Keratinocyte (primary cell): ENCODE measurements at regions not wholly inside any gene's neighbourhood (a gene's known extent, or its start where the extent isn't known, plus 50 kb on each side); places are given as distances from the start of the nearest gene placed in this dataset.

Experiments used
- DNase-seq: peaks from one replicate; pipeline ENCODE4 v3.0.0-alpha.2; 2011; ENCODE audit warnings: low read depth, missing footprints, low spot score
- FAIRE-seq: peaks from 2 replicates; lab custom pipeline; 2011; peaks lifted over from hg19 to GRCh38; lab: Jason Lieb, UNC
- H2AFZ ChIP-seq: 2 replicates; pipeline ENCODE4 v1.6.0; 2012; ENCODE audit warnings: low read length, control low read depth, inconsistent platforms; ENCODE audit not compliant: control insufficient read depth
- H3K27ac ChIP-seq: 2 replicates; pipeline ENCODE4 v1.5.1; 2011; ENCODE audit warnings: low read length; ENCODE audit not compliant: control insufficient read depth, insufficient read depth
- H3K27me3 ChIP-seq: 3 replicates; pipeline ENCODE4 v1.6.0; 2011; ENCODE audit warnings: low read length; ENCODE audit not compliant: control insufficient read depth, insufficient read depth; ENCODE audit errors: extremely low read depth
- H3K36me3 ChIP-seq, 2 experiments: 2 replicates in 1 of 2; 3 replicates in 1 of 2; pipeline ENCODE4 v1.5.1; 2011; ENCODE audit warnings: low read length in 2 of 2, mild to moderate bottlenecking in 1 of 2; ENCODE audit not compliant: control insufficient read depth in 2 of 2, insufficient read depth in 2 of 2; ENCODE audit errors: extremely low read depth in 1 of 2
- H3K4me1 ChIP-seq: 3 replicates; pipeline ENCODE4 v1.5.1; 2011; ENCODE audit warnings: low read length; ENCODE audit not compliant: control insufficient read depth, insufficient read depth; ENCODE audit errors: extremely low read depth
- H3K4me2 ChIP-seq: 3 replicates; pipeline ENCODE4 v1.6.0; 2011; ENCODE audit warnings: low read depth, low read length; ENCODE audit not compliant: control insufficient read depth, insufficient read depth; ENCODE audit errors: extremely low read depth
- H3K4me3 ChIP-seq, 3 experiments: fragments of 200-600 bp in 1 of 3; sonication (generic) in 1 of 3; 2 replicates in 2 of 3; 3 replicates in 1 of 3; pipeline ENCODE4 v1.5.1; 2011 to 2016; ENCODE audit warnings: low read length in 3 of 3, mild to moderate bottlenecking in 3 of 3, control low read depth in 2 of 3, inconsistent platforms in 1 of 3, low read depth in 1 of 3, mixed read lengths in 1 of 3, mixed run types in 1 of 3, moderate library complexity in 1 of 3; ENCODE audit not compliant: control insufficient read depth in 2 of 3, insufficient read depth in 2 of 3; ENCODE audit errors: extremely low read depth in 1 of 3
- H3K79me2 ChIP-seq: 2 replicates; pipeline ENCODE4 v1.6.0; 2012; ENCODE audit warnings: low read length; ENCODE audit not compliant: control insufficient read depth, insufficient read depth
- H3K9ac ChIP-seq: 3 replicates; pipeline ENCODE4 v1.6.0; 2011; ENCODE audit warnings: low read length; ENCODE audit not compliant: control insufficient read depth, insufficient read depth; ENCODE audit errors: extremely low read depth
- H3K9me1 ChIP-seq: 3 replicates; pipeline ENCODE4 v1.6.0; 2011; ENCODE audit warnings: low read length; ENCODE audit not compliant: control insufficient read depth, insufficient read depth; ENCODE audit errors: extremely low read depth
- H3K9me3 ChIP-seq: 2 replicates; pipeline ENCODE4 v1.5.1; 2012; ENCODE audit warnings: low read depth, low read length; ENCODE audit not compliant: control insufficient read depth
- H4K20me1 ChIP-seq: 3 replicates; pipeline ENCODE4 v1.6.0; 2011; ENCODE audit warnings: low read length; ENCODE audit not compliant: control insufficient read depth, insufficient read depth; ENCODE audit errors: extremely low read depth
- EZH2 ChIP-seq: IDR thresholded peaks from one replicate; pipeline ENCODE4 v1.6.1; 2012; ENCODE audit warnings: inconsistent platforms, mild to moderate bottlenecking, low read length, moderate library complexity
- dilution Hi-C: fragments of 300-500 bp; cut with MboI; formaldehyde crosslinking; loops from one replicate; pipeline ENCODE4 v1.7.0; 2020; ENCODE audit warnings: low sequenced_read_pairs; ENCODE audit not compliant: extremely low pct_ligation_motif_present
- TF ChIP-seq, protein P1 (sequence below), 3 experiments: IDR thresholded peaks in 1 of 3; conservative IDR thresholded peaks in 1 of 3; optimal IDR thresholded peaks in 1 of 3; 2 replicates in 2 of 3; 3 replicates in 1 of 3; pipeline versions ENCODE3 to v1.5.1; 2011; ENCODE audit warnings: low read length in 3 of 3, mild to moderate bottlenecking in 3 of 3, moderate library complexity in 2 of 3, control low read depth in 1 of 3, inconsistent platforms in 1 of 3; ENCODE audit not compliant: insufficient read depth in 2 of 3; ENCODE audit errors: extremely low read depth in 1 of 3

DNA sequence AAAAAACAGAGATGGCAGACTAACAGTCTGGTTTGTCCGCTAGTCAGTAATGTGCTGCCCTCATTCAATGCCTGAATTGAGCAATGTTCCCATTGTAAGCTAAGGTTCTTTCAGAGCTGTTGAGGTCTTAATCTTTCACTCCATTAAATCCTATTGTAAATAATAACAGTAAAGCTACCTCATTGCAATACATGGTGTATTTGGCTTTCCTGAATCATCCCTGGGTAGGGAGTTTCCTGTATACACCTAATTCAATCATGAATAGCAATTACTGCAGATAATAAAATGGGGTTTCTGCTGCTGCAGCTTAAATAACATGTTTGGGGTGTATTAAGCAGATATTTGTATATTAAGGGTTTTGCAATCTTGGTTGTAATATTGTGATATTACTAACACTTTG lies 1100.2 kb upstream of the INTU start:
- Histone ChIP-seq H3K9me3 (no peaks in the 10 kb centered on the region), H3K4me1 (no peaks in the 10 kb centered on the region), H3K9me1 (no peaks in the 10 kb centered on the region), H3K4me2 (no peak overlapping the region), H4K20me1 (no peaks in the 10 kb centered on the region), H3K9ac (no peak overlapping the region), H3K27me3 (no peaks in the 10 kb centered on the region), H3K36me3 (no peaks in the 10 kb centered on the region), H3K79me2 (no peaks in the 10 kb centered on the region), H3K4me3 (no peak overlapping the region), H2AFZ (no peak overlapping the region), H3K27ac (no peak overlapping the region)
- dilution Hi-C loops: no loop called here
- FAIRE-seq (no peak), DNase-seq (no peak)
- TF ChIP-seq EZH2: no peak
- TF ChIP-seq, protein P1, sequence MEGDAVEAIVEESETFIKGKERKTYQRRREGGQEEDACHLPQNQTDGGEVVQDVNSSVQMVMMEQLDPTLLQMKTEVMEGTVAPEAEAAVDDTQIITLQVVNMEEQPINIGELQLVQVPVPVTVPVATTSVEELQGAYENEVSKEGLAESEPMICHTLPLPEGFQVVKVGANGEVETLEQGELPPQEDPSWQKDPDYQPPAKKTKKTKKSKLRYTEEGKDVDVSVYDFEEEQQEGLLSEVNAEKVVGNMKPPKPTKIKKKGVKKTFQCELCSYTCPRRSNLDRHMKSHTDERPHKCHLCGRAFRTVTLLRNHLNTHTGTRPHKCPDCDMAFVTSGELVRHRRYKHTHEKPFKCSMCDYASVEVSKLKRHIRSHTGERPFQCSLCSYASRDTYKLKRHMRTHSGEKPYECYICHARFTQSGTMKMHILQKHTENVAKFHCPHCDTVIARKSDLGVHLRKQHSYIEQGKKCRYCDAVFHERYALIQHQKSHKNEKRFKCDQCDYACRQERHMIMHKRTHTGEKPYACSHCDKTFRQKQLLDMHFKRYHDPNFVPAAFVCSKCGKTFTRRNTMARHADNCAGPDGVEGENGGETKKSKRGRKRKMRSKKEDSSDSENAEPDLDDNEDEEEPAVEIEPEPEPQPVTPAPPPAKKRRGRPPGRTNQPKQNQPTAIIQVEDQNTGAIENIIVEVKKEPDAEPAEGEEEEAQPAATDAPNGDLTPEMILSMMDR (optimal IDR thresholded peaks at IDR 0.05 in 1 of 3, IDR thresholded peaks at IDR 0.05 in 1 of 3, conservative IDR thresholded peaks at IDR 0.05 in 1 of 3; ENCODE audit: extremely low read depth in 1 of 3, insufficient read depth in 2 of 3, low read length in 3 of 3): no peak

DNA sequence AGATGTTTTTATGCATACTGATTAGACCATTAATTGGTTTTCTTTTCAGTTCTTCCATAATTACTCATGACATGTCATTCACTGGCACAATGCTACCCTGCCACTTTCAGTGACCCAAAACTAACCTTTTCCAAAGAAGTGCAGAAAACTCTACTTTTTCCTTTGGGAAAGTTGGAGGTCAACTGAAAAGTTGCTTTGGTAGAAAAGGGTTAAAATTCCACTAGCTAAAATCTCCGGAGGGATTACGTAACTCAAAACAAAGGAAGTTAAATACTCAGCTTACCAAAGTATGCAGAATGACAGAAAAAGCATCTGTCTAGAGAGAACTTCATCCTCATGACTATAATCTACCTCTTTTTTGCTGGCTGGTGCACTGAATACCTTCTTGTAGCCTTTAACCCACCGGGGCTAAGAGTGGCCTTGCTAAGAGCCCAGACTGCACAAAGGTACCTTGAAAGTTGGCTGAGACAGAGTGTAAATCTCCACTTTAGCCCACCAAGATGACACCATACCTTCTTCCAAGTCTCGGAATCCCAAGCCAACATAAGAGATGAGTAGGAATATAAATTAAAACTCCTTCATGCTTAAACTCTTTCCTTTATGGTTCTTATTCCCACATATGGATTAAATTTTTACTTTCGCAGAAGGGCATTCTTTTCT lies 1099.5 kb upstream of the INTU start:
- dilution Hi-C loops: no loop called here
- no peaks in the 10 kb centered on the region for H3K9me1 ChIP-seq
- FAIRE-seq: no peak

More for the DNA sequence above, 1099.5 kb upstream of the INTU start:
- Histone ChIP-seq H3K27me3 (no peaks in the 10 kb centered on the region), H3K4me1 (no peaks in the 10 kb centered on the region), H3K27ac (no peak overlapping the region), H2AFZ (no peak overlapping the region), H3K4me2 (no peak overlapping the region), H3K4me3 (no peak overlapping the region), H3K79me2 (no peaks in the 10 kb centered on the region), H4K20me1 (no peaks in the 10 kb centered on the region), H3K36me3 (no peaks in the 10 kb centered on the region), H3K9ac (no peak overlapping the region), H3K9me3 (no peaks in the 10 kb centered on the region)
- DNase-seq: no peak
- no peak for TF ChIP-seq EZH2
- TF ChIP-seq, protein P1 (optimal IDR thresholded peaks at IDR 0.05 in 1 of 3, IDR thresholded peaks at IDR 0.05 in 1 of 3, conservative IDR thresholded peaks at IDR 0.05 in 1 of 3; ENCODE audit: extremely low read depth in 1 of 3, insufficient read depth in 2 of 3, low read length in 3 of 3): no peak
